KMS-11 (cell line): ENCODE measurements at regions not wholly inside any gene's neighbourhood (a gene's known extent, or its start where the extent isn't known, plus 50 kb on each side); places are given as distances from the start of the nearest gene placed in this dataset.

Source experiments
- H2AFZ ChIP-seq: fragments of 200-600 bp; sonication (generic); 2 replicates; pipeline ENCODE4 v1.6.1; 2016; ENCODE audit warnings: antibody characterized with exemption, mixed run types, low read depth
- H3K27ac ChIP-seq: fragments of 200-600 bp; sonication (generic); 2 replicates; pipeline ENCODE4 v1.6.1; 2016; ENCODE audit warnings: mild to moderate bottlenecking, mixed run types
- H3K27me3 ChIP-seq: fragments of 200-600 bp; sonication (generic); 2 replicates; pipeline ENCODE4 v1.6.1; 2017; ENCODE audit warnings: mild to moderate bottlenecking, low read depth, mixed run types, moderate library complexity; ENCODE audit not compliant: insufficient read depth
- H3K36me3 ChIP-seq: fragments of 200-600 bp; sonication (generic); 2 replicates; pipeline ENCODE4 v1.6.1; 2017; ENCODE audit warnings: mild to moderate bottlenecking, mixed run types; ENCODE audit not compliant: insufficient read depth
- H3K4me1 ChIP-seq: fragments of 200-600 bp; sonication (generic); 2 replicates; pipeline ENCODE4 v1.6.1; 2016; ENCODE audit warnings: mild to moderate bottlenecking, low read depth, mixed run types; ENCODE audit not compliant: poor library complexity, severe bottlenecking
- H3K4me2 ChIP-seq: fragments of 200-600 bp; sonication (generic); 2 replicates; pipeline ENCODE4 v1.7.0; 2016; ENCODE audit warnings: mild to moderate bottlenecking, mixed run types
- H3K4me3 ChIP-seq: fragments of 200-600 bp; sonication (generic); IDR thresholded peaks from 2 replicates; pipeline ENCODE4 v1.6.1; 2017; ENCODE audit warnings: low read depth, low read length, mixed read lengths; ENCODE audit not compliant: insufficient read depth
- H3K79me2 ChIP-seq: fragments of 200-600 bp; sonication (generic); 2 replicates; pipeline ENCODE4 v1.6.1; 2016; ENCODE audit warnings: low read depth, mixed run types; ENCODE audit not compliant: insufficient read depth
- H3K9ac ChIP-seq: fragments of 200-600 bp; sonication (generic); 2 replicates; pipeline ENCODE4 v1.6.1; 2016; ENCODE audit warnings: mild to moderate bottlenecking, mixed run types
- H4K20me1 ChIP-seq: fragments of 200-600 bp; sonication (generic); 2 replicates; pipeline ENCODE4 v1.6.1; 2016; ENCODE audit warnings: mild to moderate bottlenecking, mixed run types; ENCODE audit not compliant: insufficient read depth
- CTCF ChIP-seq: fragments of 200-600 bp; sonication (generic); conservative IDR thresholded peaks from 2 replicates; pipeline ENCODE4 v1.6.1; 2017; ENCODE audit warnings: low read depth, mild to moderate bottlenecking, antibody characterized with exemption, low read length, moderate library complexity, mixed read lengths

GRCh38 chr17:36862116-36862920 is 75.0 kb upstream of the LHX1 start:
- Histone ChIP-seq H3K4me3 (no peak overlapping the region), H3K9ac (no peak overlapping the region), H4K20me1 (no peaks in the 10 kb centered on the region), H2AFZ (no peak overlapping the region), H3K36me3 (no peaks in the 10 kb centered on the region), H3K4me1 (no peaks in the 10 kb centered on the region), H3K79me2 (no peaks in the 10 kb centered on the region), H3K27ac (no peak overlapping the region), H3K4me2 (no peak overlapping the region), H3K27me3 (no peaks in the 10 kb centered on the region)
- no peak for TF ChIP-seq CTCF

- H3K79me2 ChIP-seq = no peaks in the 10 kb centered on the region
- H3K27me3 ChIP-seq = no peaks in the 10 kb centered on the region
- no peaks in the 10 kb centered on the region for H3K4me1 ChIP-seq
- TF ChIP-seq CTCF = no peak
- H3K4me3 ChIP-seq = no peak overlapping the region
- no peak overlapping the region for H2AFZ ChIP-seq
- H4K20me1 ChIP-seq = no peaks in the 10 kb centered on the region
- H3K27ac ChIP-seq = no peak overlapping the region
- no peaks in the 10 kb centered on the region for H3K36me3 ChIP-seq
- no peak overlapping the region for H3K9ac ChIP-seq
- H3K4me2 ChIP-seq = no peak overlapping the region
Measured at GRCh38 chr17:36863131-36863530, 74.1 kb upstream of the LHX1 start.

GRCh38 chr17:36863676-36864612 is 73.3 kb upstream of the LHX1 start:
- no peaks in the 10 kb centered on the region for H4K20me1 ChIP-seq
- no peaks in the 10 kb centered on the region for H3K27me3 ChIP-seq
- TF ChIP-seq CTCF = no peak
- no peaks in the 10 kb centered on the region for H3K36me3 ChIP-seq
- no peak overlapping the region for H3K9ac ChIP-seq
- H3K4me3 ChIP-seq = no peak overlapping the region
- no peak overlapping the region for H2AFZ ChIP-seq
- no peaks in the 10 kb centered on the region for H3K4me1 ChIP-seq
- no peaks in the 10 kb centered on the region for H3K79me2 ChIP-seq
- H3K4me2 ChIP-seq = no peak overlapping the region
- H3K27ac ChIP-seq = no peak overlapping the region

- Histone ChIP-seq H3K4me2 (no peak overlapping the region), H3K36me3 (no peaks in the 10 kb centered on the region), H2AFZ (no peak overlapping the region), H3K4me3 (no peak overlapping the region), H4K20me1 (no peaks in the 10 kb centered on the region), H3K27me3 (no peaks in the 10 kb centered on the region), H3K4me1 (no peaks in the 10 kb centered on the region), H3K9ac (no peak overlapping the region), H3K27ac (no peak overlapping the region), H3K79me2 (no peaks in the 10 kb centered on the region)
- TF ChIP-seq CTCF = no peak
Measured at GRCh38 chr17:36864827-36865430, 72.3 kb upstream of the LHX1 start.
